ENCODE measurements at regions not wholly inside any gene's neighbourhood (a gene's known extent, or its start where the extent isn't known, plus 50 kb on each side); places are given as distances from the start of the nearest gene placed in this dataset.

DNA sequence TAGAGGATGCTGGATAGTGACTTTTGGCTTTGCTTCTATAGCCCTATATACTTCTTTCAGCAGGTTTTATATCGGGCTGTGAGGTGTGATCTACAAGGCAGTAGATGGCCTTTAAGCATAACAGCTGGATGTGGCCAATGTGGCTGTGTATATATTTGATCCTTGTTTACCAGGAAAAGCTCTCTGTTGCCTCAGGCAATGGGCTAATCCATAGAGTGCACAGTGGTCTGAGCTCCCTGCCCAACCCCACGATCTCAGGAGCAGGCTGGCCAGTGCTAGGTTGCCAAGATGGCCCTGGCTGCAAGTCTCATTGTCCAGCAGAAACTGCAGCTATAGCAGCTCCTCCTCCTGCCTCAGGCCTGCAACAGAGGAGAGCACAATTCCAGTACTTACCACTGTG is 72.3 kb upstream of the SPHKAP start:
- TF ChIP-seq CTCF (IDR thresholded peaks at IDR 0.05 in 4 of 5, conservative IDR thresholded peaks at IDR 0.05 in 1 of 5) (no peak), POLR2A (IDR thresholded peaks at IDR 0.05) (no peak)
